ENCODE measurements at regions not wholly inside any gene's neighbourhood (a gene's known extent, or its start where the extent isn't known, plus 50 kb on each side); places are given as distances from the start of the nearest gene placed in this dataset.

GRCh38 chr1:96508233-96508632 is 213.4 kb upstream of the PTBP2 start:
- Mint-ChIP-seq H3K4me3 (no peak overlapping the region), H3K36me3 (ENCODE audit: low read depth) (no peaks in the 10 kb centered on the region), H3K9me3 (no peaks in the 10 kb centered on the region), H3K27me3 (peaks cover 3% of the 10 kb centered on the region), H3K4me1 (ENCODE audit: low read depth) (no peaks in the 10 kb centered on the region), H3K27ac (no peak overlapping the region)
- ChIA-PET CTCF (no interaction called here), POLR2A (no interaction called here)
- no peak for ATAC-seq (ENCODE audit: poor library complexity)
- Histone ChIP-seq H3K9me3 (ENCODE audit: control insufficient read depth in 1 of 2, insufficient read depth in 1 of 2, low read length in 2 of 2) (no peaks in the 10 kb centered on the region), H3K27me3 (ENCODE audit: control insufficient read depth in 1 of 2, insufficient read depth in 2 of 2, low read length in 2 of 2) (no peaks in the 10 kb centered on the region), H3K27ac (ENCODE audit: low read depth in 1 of 2, low read length in 2 of 2) (no peak overlapping the region), H3K4me3 (ENCODE audit: low read length) (no peak overlapping the region), H3K4me1 (ENCODE audit: insufficient read depth, low read length) (no peaks in the 10 kb centered on the region), H3K36me3 (ENCODE audit: insufficient read depth, low read length) (no peaks in the 10 kb centered on the region)
- DNase-seq, result no peak
- TF ChIP-seq CTCF (IDR thresholded peaks at IDR 0.05), result no peak
- intact Hi-C loops (cut with DNase I, micrococcal nuclease), result no loop called here

DNA sequence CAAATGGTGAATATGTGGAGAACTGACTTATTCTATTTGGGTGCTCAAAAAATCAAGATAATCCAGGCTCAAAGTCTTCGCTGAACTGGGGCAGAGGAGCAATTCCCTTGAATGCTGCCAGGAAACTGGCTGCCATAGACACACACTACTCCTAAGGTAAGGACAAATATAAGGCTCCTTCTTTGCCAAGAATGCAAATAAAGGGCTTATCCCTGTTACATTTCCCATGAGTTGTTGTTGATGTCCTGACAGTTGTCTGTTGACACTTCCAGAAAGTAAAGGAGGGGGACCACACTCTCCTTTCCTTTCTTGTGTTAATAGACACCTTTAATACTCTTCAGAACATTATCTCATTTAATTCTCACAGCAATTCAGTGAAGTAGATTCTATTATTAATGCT is 212.2 kb upstream of the PTBP2 start:
- Histone ChIP-seq H3K4me1 (ENCODE audit: insufficient read depth, low read length) (no peaks in the 10 kb centered on the region), H3K27me3 (ENCODE audit: control insufficient read depth in 1 of 2, insufficient read depth in 2 of 2, low read length in 2 of 2) (no peaks in the 10 kb centered on the region), H3K36me3 (ENCODE audit: insufficient read depth, low read length) (no peaks in the 10 kb centered on the region), H3K9me3 (ENCODE audit: control insufficient read depth in 1 of 2, insufficient read depth in 1 of 2, low read length in 2 of 2) (no peaks in the 10 kb centered on the region), H3K27ac (ENCODE audit: low read depth in 1 of 2, low read length in 2 of 2) (no peak overlapping the region), H3K4me3 (ENCODE audit: low read length) (no peak overlapping the region)
- CTCF ChIA-PET, result no interaction called here
- H3K4me1 Mint-ChIP-seq (ENCODE audit: low read depth), result no peaks in the 10 kb centered on the region
- no peak for TF ChIP-seq CTCF (IDR thresholded peaks at IDR 0.05)
- peaks cover 3% of the 10 kb centered on the region for H3K27me3 Mint-ChIP-seq
- no peak for ATAC-seq (ENCODE audit: poor library complexity)
- intact Hi-C loops (cut with DNase I, micrococcal nuclease), result no loop called here
- no peaks in the 10 kb centered on the region for H3K9me3 Mint-ChIP-seq
- no peak overlapping the region for H3K4me3 Mint-ChIP-seq
- H3K36me3 Mint-ChIP-seq (ENCODE audit: low read depth), result no peaks in the 10 kb centered on the region
- POLR2A ChIA-PET, result no interaction called here
- no peak overlapping the region for H3K27ac Mint-ChIP-seq
- no peak for DNase-seq

DNA sequence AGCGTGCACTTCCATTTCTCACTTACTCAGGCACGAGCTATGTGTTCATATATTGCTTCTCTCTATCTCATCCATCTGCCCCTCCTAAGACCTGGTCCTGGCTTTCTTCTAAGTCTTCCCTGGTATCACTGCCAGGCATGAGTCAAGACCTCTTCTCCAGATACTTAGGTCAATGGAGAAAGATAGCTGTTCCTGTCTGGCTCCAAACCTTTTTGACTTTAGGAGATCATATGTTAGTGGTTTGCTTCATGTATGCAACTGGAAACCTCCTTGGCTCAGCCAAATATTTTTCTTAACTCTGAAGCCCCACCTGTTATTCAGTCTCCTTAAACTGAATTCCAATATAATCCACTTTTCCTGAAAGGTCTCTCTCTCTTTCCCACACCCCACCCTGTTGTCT is 211.6 kb upstream of the PTBP2 start:
- no peaks in the 10 kb centered on the region for H3K36me3 ChIP-seq (ENCODE audit: insufficient read depth, low read length)
- no peaks in the 10 kb centered on the region for H3K4me1 ChIP-seq (ENCODE audit: insufficient read depth, low read length)
- H3K4me1 Mint-ChIP-seq (ENCODE audit: low read depth), result no peaks in the 10 kb centered on the region
- no peak overlapping the region for H3K4me3 ChIP-seq (ENCODE audit: low read length)
- H3K27ac Mint-ChIP-seq, result no peak overlapping the region
- CTCF ChIA-PET, result no interaction called here
- TF ChIP-seq CTCF (IDR thresholded peaks at IDR 0.05), result no peak
- POLR2A ChIA-PET, result no interaction called here
- peaks cover 3% of the 10 kb centered on the region for H3K27me3 Mint-ChIP-seq
- no peak for DNase-seq
- no peaks in the 10 kb centered on the region for H3K9me3 ChIP-seq (ENCODE audit: control insufficient read depth in 1 of 2, insufficient read depth in 1 of 2, low read length in 2 of 2)
- H3K36me3 Mint-ChIP-seq (ENCODE audit: low read depth), result no peaks in the 10 kb centered on the region
- H3K4me3 Mint-ChIP-seq, result no peak overlapping the region
- no peaks in the 10 kb centered on the region for H3K27me3 ChIP-seq (ENCODE audit: control insufficient read depth in 1 of 2, insufficient read depth in 2 of 2, low read length in 2 of 2)
- H3K9me3 Mint-ChIP-seq, result no peaks in the 10 kb centered on the region
- no peak for ATAC-seq (ENCODE audit: poor library complexity)
- intact Hi-C loops (cut with DNase I, micrococcal nuclease), result no loop called here
- H3K27ac ChIP-seq (ENCODE audit: low read depth in 1 of 2, low read length in 2 of 2), result no peak overlapping the region
